H9 (cell line): ENCODE measurements at regions not wholly inside any gene's neighbourhood (a gene's known extent, or its start where the extent isn't known, plus 50 kb on each side); places are given as distances from the start of the nearest gene placed in this dataset.

Source experiments
- DNase-seq: peaks from one replicate; pipeline ENCODE4 v3.0.0-alpha.2; 2017
- H2AFZ ChIP-seq: one replicate; pipeline ENCODE4 v1.6.1; 2013; ENCODE audit warnings: mild to moderate bottlenecking, low read length, control low read depth, moderate library complexity
- H2AK5ac ChIP-seq: 2 replicates; pipeline ENCODE4 v1.6.1; 2013; ENCODE audit warnings: low read length, control low read depth, mixed read lengths; ENCODE audit not compliant: insufficient read length
- H2BK120ac ChIP-seq: one replicate; pipeline ENCODE4 v1.6.1; 2013; ENCODE audit warnings: low read depth, mild to moderate bottlenecking, low read length, control low read depth, inconsistent platforms; ENCODE audit not compliant: poor library complexity, severe bottlenecking
- H2BK12ac ChIP-seq: 2 replicates; pipeline ENCODE4 v1.6.1; 2013; ENCODE audit warnings: low read length, control low read depth, mixed read lengths, low read depth; ENCODE audit not compliant: insufficient read length
- H2BK15ac ChIP-seq: 2 replicates; pipeline ENCODE4 v1.6.1; 2013; ENCODE audit warnings: low read depth, low read length, control low read depth
- H2BK20ac ChIP-seq: one replicate; pipeline ENCODE4 v1.6.1; 2013; ENCODE audit warnings: low read depth, mild to moderate bottlenecking, low read length, control low read depth, inconsistent platforms; ENCODE audit not compliant: poor library complexity, severe bottlenecking
- H2BK5ac ChIP-seq: 2 replicates; pipeline ENCODE4 v1.6.1; 2013; ENCODE audit warnings: low read length, control low read depth, mixed read lengths; ENCODE audit not compliant: insufficient read length
- H3K14ac ChIP-seq: 2 replicates; pipeline ENCODE4 v1.6.1; 2013; ENCODE audit warnings: low read length, control low read depth; ENCODE audit not compliant: insufficient read depth
- H3K18ac ChIP-seq: 2 replicates; pipeline ENCODE4 v1.6.1; 2013; ENCODE audit warnings: low read depth, mild to moderate bottlenecking, mixed read lengths, low read length, control low read depth; ENCODE audit not compliant: insufficient read length
- H3K23ac ChIP-seq: 2 replicates; pipeline ENCODE4 v1.6.1; 2013; ENCODE audit warnings: low read length, control low read depth, mixed read lengths, low read depth; ENCODE audit not compliant: insufficient read length
- H3K23me2 ChIP-seq: 2 replicates; pipeline ENCODE4 v1.6.1; 2013; ENCODE audit warnings: low read depth, mild to moderate bottlenecking, mixed read lengths, low read length, control low read depth; ENCODE audit not compliant: insufficient read length, poor library complexity, severe bottlenecking
- H3K27ac ChIP-seq: 2 replicates; pipeline ENCODE4 v1.5.1; 2013; ENCODE audit warnings: low read length, control low read depth, mixed read lengths, low read depth; ENCODE audit not compliant: insufficient read length
- H3K27me3 ChIP-seq: 2 replicates; pipeline ENCODE4 v1.6.1; 2013; ENCODE audit warnings: low read length, control low read depth, inconsistent platforms; ENCODE audit not compliant: insufficient read depth
- H3K4ac ChIP-seq: 2 replicates; pipeline ENCODE4 v1.6.1; 2013; ENCODE audit warnings: low read depth, mild to moderate bottlenecking, control low read depth, inconsistent platforms, low read length, moderate library complexity
- H3K4me1 ChIP-seq: 2 replicates; pipeline ENCODE4 v1.6.1; 2013; ENCODE audit warnings: low read length, control low read depth, inconsistent platforms; ENCODE audit not compliant: insufficient read depth
- H3K4me2 ChIP-seq: 2 replicates; pipeline ENCODE4 v1.6.1; 2013; ENCODE audit warnings: low read length, control low read depth, mixed read lengths; ENCODE audit not compliant: insufficient read length, insufficient read depth
- H3K56ac ChIP-seq: 2 replicates; pipeline ENCODE4 v1.6.1; 2013; ENCODE audit warnings: low read depth, mild to moderate bottlenecking, mixed read lengths, low read length, control low read depth; ENCODE audit not compliant: insufficient read length
- H3K79me1 ChIP-seq: 2 replicates; pipeline ENCODE4 v1.6.1; 2013; ENCODE audit warnings: low read depth, mild to moderate bottlenecking, moderate library complexity, low read length, control low read depth, inconsistent platforms; ENCODE audit not compliant: insufficient read depth, poor library complexity, severe bottlenecking
- H3K79me2 ChIP-seq: 2 replicates; pipeline ENCODE4 v1.6.1; 2013; ENCODE audit warnings: low read length, control low read depth, inconsistent platforms; ENCODE audit not compliant: insufficient read depth
- H3K9ac ChIP-seq: 2 replicates; pipeline ENCODE4 v1.6.1; 2013; ENCODE audit warnings: low read length, control low read depth, mixed read lengths; ENCODE audit not compliant: insufficient read length; ENCODE audit errors: extremely low read depth
- H3K9me3 ChIP-seq: one replicate; pipeline ENCODE4 v1.6.1; 2013; ENCODE audit warnings: low read depth, low read length, inconsistent platforms; ENCODE audit not compliant: control insufficient read depth
- H3T11ph ChIP-seq: one replicate; pipeline ENCODE4 v1.6.1; 2013; ENCODE audit warnings: mild to moderate bottlenecking, low read length, control low read depth, inconsistent platforms
- H4K20me1 ChIP-seq: one replicate; pipeline ENCODE4 v1.6.1; 2013; ENCODE audit not compliant: control insufficient read depth, insufficient read length, insufficient read depth
- H4K5ac ChIP-seq: 2 replicates; pipeline ENCODE4 v1.6.1; 2013; ENCODE audit warnings: low read depth, mild to moderate bottlenecking, mixed read lengths, low read length, control low read depth; ENCODE audit not compliant: insufficient read length
- H4K8ac ChIP-seq: replicated peaks from 2 replicates; pipeline ENCODE4 v1.6.1; 2013; ENCODE audit warnings: low read length, control low read depth, mixed read lengths, low read depth; ENCODE audit not compliant: insufficient read length
- H4K91ac ChIP-seq: 2 replicates; pipeline ENCODE4 v1.6.1; 2013; ENCODE audit warnings: low read depth, mild to moderate bottlenecking, moderate library complexity, mixed read lengths, low read length, control low read depth; ENCODE audit not compliant: insufficient read length
- H3K27ac Mint-ChIP-seq, 3 experiments: 2 replicates in 2 of 3; 3 replicates in 1 of 3; pipeline ENCODE4 v1.8.0; 2020 to 2021; ENCODE audit warnings: mixed read lengths in 3 of 3, mild to moderate bottlenecking in 1 of 3, moderate library complexity in 1 of 3
- H3K27me3 Mint-ChIP-seq: 2 replicates; pipeline ENCODE4 v1.8.0; 2021; ENCODE audit warnings: low read depth, mild to moderate bottlenecking, moderate library complexity, mixed read lengths
- H3K36me3 Mint-ChIP-seq, 3 experiments: 2 replicates in 2 of 3; 3 replicates in 1 of 3; pipeline ENCODE4 v1.8.0; 2020 to 2021; ENCODE audit warnings: low read depth in 3 of 3, mixed read lengths in 3 of 3; ENCODE audit not compliant: insufficient read depth in 1 of 3
- H3K4me1 Mint-ChIP-seq, 2 experiments: 2 replicates each; pipeline ENCODE4 v1.8.0; 2020; ENCODE audit warnings: mixed read lengths in 2 of 2
- H3K4me3 Mint-ChIP-seq, 2 experiments: 2 replicates in 1 of 2; 3 replicates in 1 of 2; pipeline ENCODE4 v1.8.0; 2020 to 2021; ENCODE audit warnings: mild to moderate bottlenecking in 2 of 2, mixed read lengths in 2 of 2, moderate library complexity in 1 of 2
- H3K9me3 Mint-ChIP-seq, 2 experiments: 2 replicates in 1 of 2; 3 replicates in 1 of 2; pipeline ENCODE4 v1.8.0; 2020; ENCODE audit warnings: mild to moderate bottlenecking in 2 of 2, mixed read lengths in 2 of 2, moderate library complexity in 1 of 2
- WGBS: extraction: QIAGEN DNeasy Blood & Tissue Kit; methylation state at CpG from one replicate; pipeline ENCODE4 v1.1.7; 2013; ENCODE audit warnings: missing lambda C conversion rate, low lambda C conversion rate, mixed read lengths; ENCODE audit not compliant: insufficient read length; ENCODE audit errors: extremely low coverage; 5-methylcytosine and 5-hydroxymethylcytosine counted together
- TF ChIP-seq, protein P1 (sequence below): fragments of 200-600 bp; sonication (generic); conservative IDR thresholded peaks from 3 replicates; pipeline ENCODE4 v1.8.0; 2021; ENCODE audit warnings: antibody characterized with exemption, mild to moderate bottlenecking

DNA sequence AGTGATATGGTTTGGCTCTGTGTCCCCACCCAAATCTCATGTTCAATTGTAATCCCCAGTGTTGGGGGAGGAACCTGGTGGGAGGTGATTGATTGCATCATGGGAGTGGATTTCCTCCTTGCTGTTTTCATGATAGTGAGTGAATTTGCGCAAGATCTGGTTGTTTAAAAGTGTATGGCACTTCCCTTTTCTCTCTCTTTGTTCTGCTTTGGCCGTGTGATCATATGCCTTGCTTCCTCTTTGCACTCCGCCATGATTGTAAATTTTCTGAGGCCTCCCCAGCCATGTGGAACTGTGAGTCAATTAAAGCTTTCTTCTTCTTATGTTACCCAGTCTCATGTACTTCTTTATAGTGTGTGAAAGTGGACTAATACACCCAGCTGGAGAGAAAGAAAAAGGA, 113.0 kb upstream of the AADAT start:
- peaks cover 4 to 9% (median 4%) of the 10 kb centered on the region in 3 experiments; a peak in 4 of 7 replicates for H3K36me3 Mint-ChIP-seq
- Histone ChIP-seq H3K14ac (no peak overlapping the region), H3K27ac (no peak overlapping the region), H3K79me1 (no peaks in the 10 kb centered on the region), H3K4me2 (no peak overlapping the region), H3K27me3 (no peaks in the 10 kb centered on the region), H4K8ac (no peak overlapping the region), H3K23ac (no peak overlapping the region), H3K9ac (no peak overlapping the region), H3K23me2 (no peaks in the 10 kb centered on the region), H2BK120ac (no peak overlapping the region), H3T11ph (no peak overlapping the region), H3K56ac (no peak overlapping the region), H2BK5ac (no peak overlapping the region), H4K91ac (no peak overlapping the region), H3K4me1 (no peaks in the 10 kb centered on the region), H4K20me1 (no peaks in the 10 kb centered on the region), H3K9me3 (no peaks in the 10 kb centered on the region), H2AFZ (no peak overlapping the region), H3K4ac (no peak overlapping the region), H4K5ac (no peak overlapping the region), H2AK5ac (no peak overlapping the region), H2BK12ac (no peak overlapping the region), H3K79me2 (no peaks in the 10 kb centered on the region), H3K18ac (no peak overlapping the region), H2BK20ac (no peak overlapping the region), H2BK15ac (no peak overlapping the region)
- no peak overlapping the region for H3K27ac Mint-ChIP-seq
- DNase-seq: no peak
- TF ChIP-seq, protein P1, sequence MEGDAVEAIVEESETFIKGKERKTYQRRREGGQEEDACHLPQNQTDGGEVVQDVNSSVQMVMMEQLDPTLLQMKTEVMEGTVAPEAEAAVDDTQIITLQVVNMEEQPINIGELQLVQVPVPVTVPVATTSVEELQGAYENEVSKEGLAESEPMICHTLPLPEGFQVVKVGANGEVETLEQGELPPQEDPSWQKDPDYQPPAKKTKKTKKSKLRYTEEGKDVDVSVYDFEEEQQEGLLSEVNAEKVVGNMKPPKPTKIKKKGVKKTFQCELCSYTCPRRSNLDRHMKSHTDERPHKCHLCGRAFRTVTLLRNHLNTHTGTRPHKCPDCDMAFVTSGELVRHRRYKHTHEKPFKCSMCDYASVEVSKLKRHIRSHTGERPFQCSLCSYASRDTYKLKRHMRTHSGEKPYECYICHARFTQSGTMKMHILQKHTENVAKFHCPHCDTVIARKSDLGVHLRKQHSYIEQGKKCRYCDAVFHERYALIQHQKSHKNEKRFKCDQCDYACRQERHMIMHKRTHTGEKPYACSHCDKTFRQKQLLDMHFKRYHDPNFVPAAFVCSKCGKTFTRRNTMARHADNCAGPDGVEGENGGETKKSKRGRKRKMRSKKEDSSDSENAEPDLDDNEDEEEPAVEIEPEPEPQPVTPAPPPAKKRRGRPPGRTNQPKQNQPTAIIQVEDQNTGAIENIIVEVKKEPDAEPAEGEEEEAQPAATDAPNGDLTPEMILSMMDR: no peak
- H3K27me3 Mint-ChIP-seq: no peaks in the 10 kb centered on the region
- H3K9me3 Mint-ChIP-seq: peaks cover 19 to 20% of the 10 kb centered on the region in 2 experiments
- no peak overlapping the region for H3K4me3 Mint-ChIP-seq
- no CpG with 5 or more reads among the region's 3 CpGs for WGBS
- H3K4me1 Mint-ChIP-seq: no peaks in the 10 kb centered on the region
